Stimulated activated CD4-positive, alpha-beta T cell treated with anti-CD3 and anti-CD28 coated beads, Interleukin-2, amount 100 ng/mL, for 4 hours (primary cell): ENCODE measurements at regions not wholly inside any gene's neighbourhood (a gene's known extent, or its start where the extent isn't known, plus 50 kb on each side); places are given as distances from the start of the nearest gene placed in this dataset.

ENCODE experiments used
- DNase-seq: peaks from one replicate; pipeline ENCODE4 v3.0.0-alpha.2; 2020; ENCODE audit warnings: low read depth

GRCh38 chr1:25080294-25081209 is 150.5 kb upstream of the RUNX3 start:
- DNase-seq = no peak

GRCh38 chr1:25079048-25079447 is 149.0 kb upstream of the RUNX3 start:
- DNase-seq = no peak

- DNase-seq = no peak
Measured at GRCh38 chr1:25074351-25075227, 144.5 kb upstream of the RUNX3 start.

- DNase-seq = no peak
Measured at GRCh38 chr1:25073640-25074270, 143.7 kb upstream of the RUNX3 start.

- no peak for DNase-seq
Measured at GRCh38 chr1:25072461-25072860, 142.4 kb upstream of the RUNX3 start.

GRCh38 chr1:25068829-25069228 is 138.8 kb upstream of the RUNX3 start:
- no peak for DNase-seq

GRCh38 chr1:25068316-25068715 is 138.2 kb upstream of the RUNX3 start:
- no peak for DNase-seq

- DNase-seq = no peak
Measured at GRCh38 chr1:25067518-25068251, 137.6 kb upstream of the RUNX3 start.

- no peak for DNase-seq
Measured at GRCh38 chr1:25066731-25067517, 136.8 kb upstream of the RUNX3 start.

GRCh38 chr1:25066256-25066655 is 136.2 kb upstream of the RUNX3 start:
- no peak for DNase-seq

GRCh38 chr1:25065795-25066238 is 135.7 kb upstream of the RUNX3 start:
- DNase-seq = no peak

GRCh38 chr1:25065321-25065721 is 135.2 kb upstream of the RUNX3 start:
- DNase-seq = no peak

- no peak for DNase-seq
Measured at GRCh38 chr1:25064465-25065240, 134.6 kb upstream of the RUNX3 start.

GRCh38 chr1:25063591-25064416 is 133.7 kb upstream of the RUNX3 start:
- no peak for DNase-seq

- DNase-seq = no peak
Measured at GRCh38 chr1:25062621-25063255, 132.7 kb upstream of the RUNX3 start.

GRCh38 chr1:25061261-25061995 is 131.4 kb upstream of the RUNX3 start:
- no peak for DNase-seq

- no peak for DNase-seq
Measured at GRCh38 chr1:25057188-25057587, 127.1 kb upstream of the RUNX3 start.

GRCh38 chr1:25056536-25056935 is 126.5 kb upstream of the RUNX3 start:
- no peak for DNase-seq
